Psoas muscle (tissue), 7 donors: ENCODE measurements at regions not wholly inside any gene's neighbourhood (a gene's known extent, or its start where the extent isn't known, plus 50 kb on each side); places are given as distances from the start of the nearest gene placed in this dataset.

Source experiments
- ATAC-seq, 4 donors: fragments of 200-7000 bp; cut with Tn5 transposase; one replicate each; pipeline ENCODE4 v1.9.1; 2020; ENCODE audit warnings: moderate library complexity in 3 of 4, mild to moderate bottlenecking in 2 of 4
- DNase-seq, 2 donors: peaks; one replicate each; pipeline ENCODE4 v3.0.0-alpha.2; 2020
- H3K27ac ChIP-seq: fragments of 200-600 bp; one replicate; pipeline ENCODE4 v1.8.0; 2022
- H3K27me3 ChIP-seq, 3 donors: fragments of 200-600 bp in 1 of 3; one replicate each; pipeline versions ENCODE4 v1.6.1 to v1.8.0; 2013 to 2022; ENCODE audit warnings: low read length in 2 of 3, mild to moderate bottlenecking in 2 of 3, moderate library complexity in 1 of 3; ENCODE audit not compliant: insufficient read depth in 3 of 3
- H3K36me3 ChIP-seq, 2 donors: fragments of 200-600 bp in 1 of 2; one replicate each; pipeline versions ENCODE4 v1.6.1 to v1.8.0; 2013 to 2022; ENCODE audit warnings: low read depth in 1 of 2, mild to moderate bottlenecking in 1 of 2, moderate library complexity in 1 of 2; ENCODE audit not compliant: insufficient read depth in 1 of 2
- H3K4me1 ChIP-seq: fragments of 200-600 bp; one replicate; pipeline ENCODE4 v1.8.0; 2022
- H3K4me3 ChIP-seq: fragments of 200-600 bp; one replicate; pipeline ENCODE4 v1.8.0; 2022; ENCODE audit warnings: mild to moderate bottlenecking
- H3K9me3 ChIP-seq: fragments of 200-600 bp; one replicate; pipeline ENCODE4 v1.8.0; 2022
- CTCF ChIP-seq: fragments of 200-600 bp; IDR thresholded peaks from one replicate; pipeline ENCODE4 v1.8.0; 2022; ENCODE audit warnings: antibody characterized with exemption
- WGBS, 3 donors: extraction: QIAGEN DNeasy Blood & Tissue Kit; methylation state at CpG; one replicate each; pipeline versions ENCODE4 v1.1.6 to v1.1.7; 2013; 5-methylcytosine and 5-hydroxymethylcytosine counted together
- intact Hi-C, 2 donors: fragments of 100-400 bp; cut with DNase I; formaldehyde crosslinking; loops; one replicate each; pipeline versions ENCODE4 v1.11.0 to v1.14.2; 2022
- donor health status: healthy with polysubstance abuse.
- donor health status: DM: no; HTN: no; CAD: no; lungs with moderate emphysema.
- donor health status: Bipolar disorder and iron deficiency.
- donor health status: healthy.
- donor health status: DM: yes; HTN: yes; CAD: no.
- donor health status: DM: no; HTN: no; CAD: no.
- donor health status: DM: yes; HTN: yes; CAD: no.

GRCh38 chr1:25167269-25168192 lies 64.8 kb downstream of the SYF2 start:
- TF ChIP-seq CTCF = no peak
- intact Hi-C loops = no loop called here
- no peak for ATAC-seq

DNA sequence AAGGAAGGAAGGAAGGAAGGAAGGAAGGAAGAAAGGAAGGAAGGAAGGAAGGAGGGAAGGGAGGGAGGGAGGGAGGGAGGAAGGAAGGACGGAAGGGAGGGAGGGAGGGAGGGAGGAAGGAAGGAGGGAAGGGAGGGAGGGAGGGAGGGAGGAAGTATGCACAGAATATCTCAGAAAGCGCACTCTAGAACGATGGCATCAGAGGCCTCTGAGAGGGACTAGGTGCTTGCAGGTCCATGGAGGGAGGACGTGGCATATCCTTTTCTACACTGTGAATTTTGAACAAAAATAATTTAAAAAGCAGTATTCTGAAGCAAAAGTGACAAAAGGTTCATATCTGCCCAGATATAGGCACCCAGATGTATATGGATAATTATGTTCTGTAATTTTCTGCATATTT lies 65.5 kb downstream of the SYF2 start:
- ATAC-seq = no peak
- Histone ChIP-seq H3K4me3 (no peak overlapping the region), H3K4me1 (no peaks in the 10 kb centered on the region), H3K36me3 (no peaks in the 10 kb centered on the region), H3K27ac (no peak overlapping the region), H3K27me3 (no peaks in the 10 kb centered on the region), H3K9me3 (no peaks in the 10 kb centered on the region)
- intact Hi-C loops = no loop called here
- WGBS, 3 donors = 83 to 93% (median 92%) methylated on average over 3 to 4 of the region's 4 CpGs
- DNase-seq = no peak
- TF ChIP-seq CTCF = no peak

More at GRCh38 chr1:25167269-25168192, 64.8 kb downstream of the SYF2 start:
- H3K9me3 ChIP-seq = no peaks in the 10 kb centered on the region
- WGBS, 3 donors = 39 to 47% (median 45%) methylated on average over 17 of the region's 17 CpGs
- H3K27ac ChIP-seq = no peak overlapping the region
- H3K36me3 ChIP-seq = no peaks in the 10 kb centered on the region
- no peaks in the 10 kb centered on the region for H3K27me3 ChIP-seq
- no peak for DNase-seq
- H3K4me3 ChIP-seq = no peak overlapping the region
- no peaks in the 10 kb centered on the region for H3K4me1 ChIP-seq

- intact Hi-C loops = no loop called here
- ATAC-seq (no peak), DNase-seq (no peak)
- Histone ChIP-seq H3K27me3 (peaks cover 0 to 2% (median 0%) of the 10 kb centered on the region in 3 donors), H3K36me3 (no peaks in the 10 kb centered on the region), H3K4me3 (no peak overlapping the region), H3K27ac (no peak overlapping the region), H3K4me1 (no peaks in the 10 kb centered on the region), H3K9me3 (no peaks in the 10 kb centered on the region)
- 93 to 96% (median 95%) methylated on average over 2 of the region's 2 CpGs for WGBS, 3 donors
- no peak for TF ChIP-seq CTCF
Observed at GRCh38 chr1:25163986-25164385, 68.3 kb downstream of the SYF2 start.

DNA sequence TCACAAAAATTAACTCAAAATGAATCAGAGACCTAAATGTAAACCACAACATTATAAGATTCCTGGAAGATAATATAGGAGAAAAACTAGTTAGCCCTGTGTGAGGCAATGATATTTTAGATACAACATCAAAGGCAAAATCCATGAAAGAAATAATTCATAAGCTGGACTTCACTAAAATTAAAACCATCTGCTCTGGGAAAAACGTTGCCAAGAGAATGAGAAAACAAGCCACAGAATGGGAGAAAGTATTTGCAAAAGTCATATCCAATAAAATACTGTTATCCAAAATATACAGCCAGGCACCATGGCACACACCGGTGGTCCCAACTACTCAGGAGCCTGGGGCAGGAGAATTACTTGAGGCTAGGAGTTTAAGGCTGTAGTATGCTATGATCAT lies 70.3 kb downstream of the SYF2 start:
- no peak overlapping the region for H3K4me3 ChIP-seq
- H3K4me1 ChIP-seq = no peaks in the 10 kb centered on the region
- H3K9me3 ChIP-seq = peaks cover 6% of the 10 kb centered on the region
- TF ChIP-seq CTCF = no peak
- WGBS, 3 donors = 0 to 14% (median 3%) methylated on average over 2 of the region's 2 CpGs
- no peak for DNase-seq
- H3K27ac ChIP-seq = no peak overlapping the region
- ATAC-seq = no peak
- intact Hi-C loops = no loop called here
- no peaks in the 10 kb centered on the region for H3K36me3 ChIP-seq
- H3K27me3 ChIP-seq = peaks cover 0 to 2% (median 0%) of the 10 kb centered on the region in 3 donors
